NCI-H187 (cell line): ENCODE measurements at regions not wholly inside any gene's neighbourhood (a gene's known extent, or its start where the extent isn't known, plus 50 kb on each side); places are given as distances from the start of the nearest gene placed in this dataset.

Experiments
- DNase-seq, 2 experiments: peaks; one replicate each; lab custom pipeline; 2025; lab: John Stamatoyannopoulos, UW

GRCh38 chr4:187602339-187603092, 393.1 kb upstream of the ZFP42 start:
- no peak for DNase-seq

- no peak for DNase-seq
These were observed 392.2 kb upstream of the ZFP42 start for GRCh38 chr4:187603093-187604025.

GRCh38 chr4:187604984-187605383, 390.6 kb upstream of the ZFP42 start:
- no peak for DNase-seq

GRCh38 chr4:187606581-187606980, 389.0 kb upstream of the ZFP42 start:
- no peak for DNase-seq

DNA sequence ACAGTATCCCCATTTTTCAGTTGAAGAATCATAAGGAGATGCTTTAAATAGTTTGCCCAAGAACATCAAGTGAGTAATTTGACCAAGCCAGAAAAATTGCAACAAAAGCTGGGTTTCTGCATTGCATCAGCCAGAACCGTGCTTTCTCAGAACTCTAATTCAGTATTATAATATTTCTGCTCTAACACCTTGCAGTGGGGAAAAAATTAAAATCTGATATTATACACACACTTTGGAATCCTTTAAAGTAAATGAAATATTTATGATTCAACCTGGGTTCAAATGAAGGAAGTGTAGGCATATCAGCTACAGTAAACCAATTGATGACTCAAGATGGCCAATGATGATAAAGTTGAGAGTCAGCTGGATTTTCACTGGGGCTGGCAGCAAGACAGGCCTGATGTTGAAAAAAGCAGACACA, 387.6 kb upstream of the ZFP42 start:
- DNase-seq = no peak

DNA sequence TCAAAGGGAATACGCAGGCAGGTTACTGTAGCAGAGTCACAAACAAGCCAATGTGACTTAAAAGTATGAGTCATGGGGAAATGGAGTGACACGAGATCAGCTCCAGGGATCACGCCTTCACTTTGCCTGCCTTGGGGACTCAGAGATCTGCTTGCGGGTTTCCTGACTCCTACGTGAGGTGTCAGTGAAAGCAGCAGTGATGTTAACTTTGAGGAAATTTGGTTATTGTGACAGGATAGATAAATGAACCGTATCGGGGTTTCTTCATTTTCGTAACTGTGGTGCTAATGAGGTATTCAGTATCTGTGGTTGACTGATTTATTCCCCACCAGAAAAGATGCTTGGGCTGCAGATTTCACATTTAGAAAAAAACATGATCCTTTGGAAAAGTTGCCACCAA, 383.3 kb upstream of the ZFP42 start:
- no peak for DNase-seq

DNA sequence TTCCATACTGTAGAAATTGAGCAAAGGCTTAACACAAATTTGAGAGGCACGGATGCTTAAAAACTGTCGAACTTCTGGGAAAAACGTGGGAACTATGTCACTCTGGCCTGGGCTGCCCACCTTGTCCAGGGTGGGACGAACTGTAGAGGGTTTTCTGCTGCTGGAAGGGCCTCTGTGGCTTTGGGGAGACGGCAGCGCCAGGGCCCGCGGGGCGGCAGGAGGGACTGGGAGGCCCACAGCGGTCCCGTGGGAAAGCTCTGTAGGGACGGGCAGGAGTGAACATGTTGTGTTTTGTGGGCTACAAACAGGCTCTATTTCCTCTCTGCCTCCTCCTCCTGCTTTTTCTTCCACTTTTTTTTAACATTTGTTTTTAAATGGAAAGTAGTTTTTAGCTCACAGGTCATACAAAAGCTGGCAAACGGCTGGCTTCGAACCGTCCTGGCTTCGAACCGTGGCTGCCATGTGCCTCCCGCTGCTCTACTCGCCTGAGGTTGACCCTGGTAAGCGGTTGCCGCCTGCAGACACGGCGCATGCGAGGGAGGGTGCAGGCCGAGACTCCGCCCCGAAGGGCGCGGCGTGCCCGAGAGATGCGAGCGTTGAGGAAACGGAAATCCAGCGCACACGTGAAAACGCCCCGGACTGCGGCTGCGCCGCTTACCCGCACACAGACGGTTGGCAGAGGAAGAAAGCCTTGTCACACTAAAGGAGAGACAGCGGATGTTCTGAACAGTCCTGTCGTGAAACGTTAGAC, 382.3 kb upstream of the ZFP42 start:
- DNase-seq = no peak

DNA sequence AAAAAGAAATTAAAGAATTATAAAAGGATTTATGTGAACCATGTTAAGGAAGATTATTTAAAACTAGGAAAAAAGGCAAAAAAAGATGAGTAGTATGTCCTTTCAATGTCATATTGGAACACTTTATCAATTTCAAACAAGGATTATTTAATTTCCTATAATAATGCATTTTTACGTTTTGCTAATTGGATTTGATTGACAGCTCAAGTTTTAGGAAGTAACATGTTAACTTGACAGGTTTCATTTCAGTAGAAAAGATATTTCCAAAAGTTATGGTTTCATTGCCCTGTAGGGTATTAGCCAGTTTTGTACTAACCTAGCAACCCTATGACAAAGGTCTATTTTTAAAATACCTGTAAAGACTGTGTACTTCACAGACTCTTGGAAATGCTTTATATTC, 379.6 kb upstream of the ZFP42 start:
- DNase-seq = no peak

DNA sequence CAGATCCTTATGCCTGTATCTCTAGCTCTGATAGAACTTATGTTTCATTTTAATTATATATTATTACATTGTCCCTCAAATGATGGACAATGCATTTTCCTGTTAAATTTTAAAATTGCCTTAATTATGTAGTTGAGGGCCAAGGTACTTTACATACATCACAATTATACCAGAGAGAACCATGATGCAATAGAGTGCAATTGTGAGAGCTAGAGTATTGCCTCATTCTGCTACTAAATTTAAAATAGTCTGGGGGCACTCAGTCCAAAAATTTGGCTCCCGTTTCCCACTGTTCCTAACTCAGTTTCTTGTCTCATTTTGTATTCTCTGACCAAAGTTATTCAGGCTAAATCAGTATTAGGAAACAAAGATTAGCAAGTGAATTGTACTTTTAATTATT, 378.5 kb upstream of the ZFP42 start:
- no peak for DNase-seq

- DNase-seq = no peak
These were observed 376.8 kb upstream of the ZFP42 start for GRCh38 chr4:187618701-187619281.

DNA sequence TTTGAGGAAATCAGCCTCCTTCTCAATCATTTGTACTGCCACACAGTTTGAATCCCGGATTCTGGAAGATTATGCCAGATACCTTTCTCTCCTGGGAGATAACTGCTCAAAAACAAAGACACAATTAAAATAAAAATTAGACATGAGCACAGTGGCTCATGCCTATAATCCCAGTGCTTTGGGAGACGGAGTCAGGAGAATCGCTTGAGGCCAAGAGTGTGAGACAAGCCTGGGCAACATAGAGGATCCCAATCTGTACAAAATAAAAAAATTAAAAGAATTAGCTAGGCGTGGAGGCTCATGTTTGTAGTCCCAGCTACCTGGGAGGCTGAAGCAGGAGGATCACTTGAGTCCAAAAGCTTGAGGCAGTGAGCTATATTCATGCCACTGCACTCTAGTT, 376.3 kb upstream of the ZFP42 start:
- no peak for DNase-seq

DNA sequence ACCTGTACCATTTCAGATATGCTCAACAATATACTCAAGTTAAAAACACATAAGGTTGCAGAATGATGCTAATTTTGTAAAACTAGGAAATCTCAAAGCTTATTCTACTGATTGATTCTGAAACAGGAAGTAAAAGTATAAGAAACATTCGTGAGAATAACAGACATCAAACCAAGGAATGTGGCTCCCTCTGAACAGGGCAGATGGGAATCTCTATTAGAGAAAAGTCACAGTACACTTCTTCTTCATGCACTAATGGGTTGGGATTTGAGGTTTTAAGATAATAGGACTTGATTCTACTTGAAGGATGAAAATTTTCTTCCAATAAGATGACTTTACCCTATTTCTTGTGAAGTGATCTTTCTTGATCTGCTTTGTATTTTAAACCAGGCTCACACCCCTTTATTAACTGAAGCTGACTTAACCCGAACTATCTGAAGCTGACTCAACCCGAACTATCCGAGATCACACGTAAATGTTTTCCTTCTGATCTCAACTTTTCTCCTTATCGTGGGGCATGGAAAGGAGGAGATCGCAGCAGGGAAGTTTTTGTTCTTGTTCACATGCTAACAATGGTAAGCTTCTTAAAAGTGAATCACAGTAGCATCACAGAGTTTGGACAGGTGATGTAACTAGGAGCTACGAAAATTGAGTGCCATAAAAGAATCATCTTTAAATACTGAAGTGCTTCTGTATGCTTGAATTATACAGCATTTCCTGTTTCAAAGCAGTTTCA, 363.1 kb upstream of the ZFP42 start:
- DNase-seq = no peak

- no peak for DNase-seq
These were observed 362.3 kb upstream of the ZFP42 start for GRCh38 chr4:187633245-187633644.

GRCh38 chr4:187656959-187657358, 338.6 kb upstream of the ZFP42 start:
- DNase-seq = no peak

- DNase-seq = no peak
These were observed 332.5 kb upstream of the ZFP42 start for GRCh38 chr4:187663076-187663475.

DNA sequence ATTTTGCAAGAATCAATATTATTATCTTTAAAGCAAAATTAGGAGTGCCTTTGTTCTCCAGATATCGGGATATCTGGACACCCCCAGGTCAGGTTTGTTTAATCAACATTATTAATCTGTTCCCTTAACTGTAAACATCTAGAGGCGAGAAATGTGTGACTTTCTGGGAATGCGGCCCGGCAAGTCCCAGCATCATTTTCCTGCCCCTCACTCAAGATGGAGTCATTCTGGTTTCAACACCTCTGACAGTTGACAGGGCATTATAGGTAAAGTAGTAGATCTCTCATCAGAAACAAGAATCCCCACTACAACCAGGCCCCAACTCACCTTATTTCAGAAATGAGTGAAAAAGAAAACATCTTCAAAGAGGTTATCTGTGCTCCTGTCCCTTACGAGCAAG, 331.6 kb upstream of the ZFP42 start:
- DNase-seq = no peak

DNA sequence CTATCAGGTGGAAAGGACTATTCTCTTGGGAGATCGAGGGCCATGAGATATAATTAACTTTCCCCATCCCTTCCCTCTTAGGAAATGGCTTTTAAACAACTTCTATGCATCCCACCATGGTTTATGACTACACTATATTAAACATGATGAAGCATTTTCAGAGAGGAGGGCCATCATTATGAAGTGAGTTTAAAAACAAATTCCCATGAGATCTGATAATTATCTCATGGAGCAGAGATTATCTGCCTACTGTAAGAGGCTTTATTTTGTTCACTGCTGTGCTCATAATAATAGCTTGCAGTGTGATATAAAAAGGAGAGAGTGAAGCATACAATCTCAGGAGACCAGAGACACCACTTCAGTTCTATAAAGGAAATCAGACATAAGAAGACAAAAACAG, 330.5 kb upstream of the ZFP42 start:
- DNase-seq = no peak

GRCh38 chr4:187666034-187666433, 329.5 kb upstream of the ZFP42 start:
- no peak for DNase-seq

GRCh38 chr4:187666697-187667494, 328.7 kb upstream of the ZFP42 start:
- no peak for DNase-seq

DNA sequence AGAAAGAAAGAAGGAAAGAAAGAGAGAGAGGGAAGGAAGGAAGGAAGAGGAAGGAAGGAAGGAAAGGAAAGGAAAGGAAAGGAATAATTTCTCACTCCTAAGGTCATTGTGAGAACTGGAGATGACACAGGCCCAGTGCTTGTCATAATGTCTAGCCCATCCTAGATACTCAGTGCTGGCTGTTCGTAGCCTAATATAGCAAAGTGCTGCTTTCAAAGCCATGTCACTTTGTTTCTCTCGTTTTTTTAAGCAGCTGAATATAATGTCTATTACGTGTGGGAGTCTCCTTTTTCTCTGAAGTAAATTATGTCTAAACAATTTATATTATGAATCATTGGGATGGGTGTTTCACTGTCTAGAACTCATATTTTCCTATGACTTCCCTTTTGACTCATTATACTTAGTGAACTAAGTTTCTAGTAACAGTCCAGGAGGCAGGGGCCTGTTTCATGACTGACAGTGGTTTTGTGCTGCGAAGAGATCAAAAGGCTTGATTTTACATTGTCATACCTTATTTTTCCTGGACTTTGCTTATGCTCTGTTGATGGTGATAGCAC, 327.0 kb upstream of the ZFP42 start:
- no peak for DNase-seq
